ENCODE measurements at regions not wholly inside any gene's neighbourhood (a gene's known extent, or its start where the extent isn't known, plus 50 kb on each side); places are given as distances from the start of the nearest gene placed in this dataset.

DNA sequence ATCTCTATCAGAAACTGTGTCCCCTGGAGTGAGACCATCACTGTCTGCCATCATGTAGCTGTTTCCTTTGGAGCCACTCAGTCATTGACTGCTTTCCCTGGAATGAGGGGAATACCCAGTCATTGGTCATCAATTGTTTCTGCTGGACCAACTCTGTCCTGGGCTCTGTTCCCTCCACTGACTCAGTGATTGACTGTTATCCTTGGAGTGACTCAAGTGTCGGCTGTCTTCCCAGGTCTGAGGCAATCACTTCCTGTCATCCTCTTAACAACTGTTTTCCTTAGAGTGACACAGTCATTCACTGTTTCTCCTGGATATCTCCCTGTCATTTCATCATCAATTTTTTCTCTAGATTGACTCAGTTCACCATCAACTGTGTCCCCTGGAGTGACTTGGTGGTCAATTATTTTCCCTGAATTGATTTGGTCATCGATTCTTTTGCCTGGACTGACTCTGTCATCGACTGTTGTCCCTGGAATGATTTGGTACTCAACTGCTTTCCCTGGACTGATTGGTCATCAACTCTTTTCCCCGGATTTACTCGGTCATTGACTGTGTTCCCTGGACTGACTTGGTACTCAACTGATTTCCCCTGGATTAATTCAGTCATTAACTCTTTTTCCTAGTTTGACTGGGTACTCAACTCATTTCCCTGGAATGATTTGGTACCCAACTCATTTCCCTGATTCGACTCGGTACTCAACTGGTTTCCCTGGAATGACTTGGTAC lies 327.9 kb upstream of the VCX start:
- no peak overlapping the region for H3K27ac ChIP-seq
- no peaks in the 10 kb centered on the region for H3K4me1 ChIP-seq
- H3K27me3 ChIP-seq, result no peaks in the 10 kb centered on the region
- no peaks in the 10 kb centered on the region for H3K9me3 ChIP-seq
- DNase-seq, result no peak
- no peak for ATAC-seq
- intact Hi-C loops (cut with DNase I), result no loop called here
- TF ChIP-seq, protein P1, sequence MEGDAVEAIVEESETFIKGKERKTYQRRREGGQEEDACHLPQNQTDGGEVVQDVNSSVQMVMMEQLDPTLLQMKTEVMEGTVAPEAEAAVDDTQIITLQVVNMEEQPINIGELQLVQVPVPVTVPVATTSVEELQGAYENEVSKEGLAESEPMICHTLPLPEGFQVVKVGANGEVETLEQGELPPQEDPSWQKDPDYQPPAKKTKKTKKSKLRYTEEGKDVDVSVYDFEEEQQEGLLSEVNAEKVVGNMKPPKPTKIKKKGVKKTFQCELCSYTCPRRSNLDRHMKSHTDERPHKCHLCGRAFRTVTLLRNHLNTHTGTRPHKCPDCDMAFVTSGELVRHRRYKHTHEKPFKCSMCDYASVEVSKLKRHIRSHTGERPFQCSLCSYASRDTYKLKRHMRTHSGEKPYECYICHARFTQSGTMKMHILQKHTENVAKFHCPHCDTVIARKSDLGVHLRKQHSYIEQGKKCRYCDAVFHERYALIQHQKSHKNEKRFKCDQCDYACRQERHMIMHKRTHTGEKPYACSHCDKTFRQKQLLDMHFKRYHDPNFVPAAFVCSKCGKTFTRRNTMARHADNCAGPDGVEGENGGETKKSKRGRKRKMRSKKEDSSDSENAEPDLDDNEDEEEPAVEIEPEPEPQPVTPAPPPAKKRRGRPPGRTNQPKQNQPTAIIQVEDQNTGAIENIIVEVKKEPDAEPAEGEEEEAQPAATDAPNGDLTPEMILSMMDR (IDR thresholded peaks at IDR 0.05), result no peak
- H3K4me3 ChIP-seq, result no peak overlapping the region
- no peaks in the 10 kb centered on the region for H3K36me3 ChIP-seq

DNA sequence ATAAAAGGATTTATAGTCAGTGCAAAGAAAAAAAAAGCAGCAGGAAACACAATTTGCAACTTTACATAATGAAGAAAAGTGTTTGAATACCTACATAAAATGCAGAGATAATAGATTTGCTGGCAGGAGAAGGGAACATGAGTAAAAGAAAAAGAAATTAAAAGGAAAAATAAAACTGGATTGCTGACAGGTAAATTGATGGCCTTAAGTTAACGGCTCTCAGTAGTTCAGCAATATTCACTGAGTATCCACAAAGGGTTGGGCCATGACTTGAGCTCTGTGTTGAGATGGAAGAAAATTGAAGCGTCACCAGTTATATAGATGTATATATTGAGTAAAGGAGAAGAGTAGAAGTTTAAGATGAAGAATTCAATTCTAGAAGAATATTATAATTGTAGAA lies 330.1 kb upstream of the VCX start:
- intact Hi-C loops (cut with DNase I), result no loop called here
- Histone ChIP-seq H3K27me3 (no peaks in the 10 kb centered on the region), H3K4me3 (no peak overlapping the region), H3K9me3 (no peaks in the 10 kb centered on the region), H3K4me1 (no peaks in the 10 kb centered on the region), H3K36me3 (no peaks in the 10 kb centered on the region), H3K27ac (no peak overlapping the region)
- no peak for DNase-seq
- TF ChIP-seq, protein P1 (IDR thresholded peaks at IDR 0.05), result no peak
- no peak for ATAC-seq

DNA sequence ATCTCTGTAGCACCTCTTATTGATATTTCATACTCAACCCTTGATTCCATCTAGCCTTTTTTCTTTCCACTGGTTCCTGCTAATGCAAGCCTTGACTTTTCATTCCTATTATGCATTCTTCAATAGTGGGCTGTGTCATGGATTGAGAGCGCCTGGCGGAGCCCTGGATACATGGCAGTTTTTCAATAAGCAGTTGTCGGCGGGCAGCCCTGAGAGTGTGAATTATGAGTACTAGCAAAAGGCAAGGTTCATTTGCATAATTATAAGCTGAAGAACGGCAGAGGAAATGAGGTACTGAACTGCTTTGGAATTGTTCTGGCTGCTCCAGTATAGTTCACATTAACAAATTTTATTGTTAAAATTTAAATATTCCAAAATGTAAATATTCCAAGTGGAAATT lies 339.7 kb upstream of the VCX start:
- Histone ChIP-seq H3K9me3 (no peaks in the 10 kb centered on the region), H3K27ac (no peak overlapping the region), H3K4me3 (no peak overlapping the region), H3K4me1 (no peaks in the 10 kb centered on the region), H3K36me3 (no peaks in the 10 kb centered on the region), H3K27me3 (no peaks in the 10 kb centered on the region)
- TF ChIP-seq, protein P1 (IDR thresholded peaks at IDR 0.05), result no peak
- no peak for DNase-seq
- intact Hi-C loops (cut with DNase I), result no loop called here
- ATAC-seq, result no peak

DNA sequence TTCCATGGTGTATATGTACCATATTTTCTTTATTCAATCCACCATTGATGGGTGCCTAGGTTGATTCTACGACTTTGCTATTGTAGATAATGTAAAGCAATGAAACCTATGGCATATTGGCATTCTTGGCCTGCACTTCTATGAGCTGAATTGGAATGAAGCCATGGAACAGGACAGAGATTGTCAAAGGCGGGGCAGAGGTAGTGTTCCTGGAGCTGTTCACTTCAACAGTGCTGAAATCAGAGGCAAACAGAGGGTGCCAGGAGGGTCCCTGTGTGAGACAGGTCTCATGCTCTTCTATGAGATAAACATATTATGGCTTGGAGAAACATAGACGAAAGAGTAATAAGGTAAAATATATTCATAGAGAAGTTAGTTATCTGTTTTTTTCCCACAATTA lies 342.6 kb upstream of the VCX start:
- Histone ChIP-seq H3K9me3 (no peaks in the 10 kb centered on the region), H3K36me3 (no peaks in the 10 kb centered on the region), H3K4me3 (no peak overlapping the region), H3K27me3 (no peaks in the 10 kb centered on the region), H3K4me1 (no peaks in the 10 kb centered on the region), H3K27ac (no peak overlapping the region)
- DNase-seq (no peak), ATAC-seq (no peak)
- intact Hi-C loops (cut with DNase I), result no loop called here
- TF ChIP-seq, protein P1 (IDR thresholded peaks at IDR 0.05), result no peak

DNA sequence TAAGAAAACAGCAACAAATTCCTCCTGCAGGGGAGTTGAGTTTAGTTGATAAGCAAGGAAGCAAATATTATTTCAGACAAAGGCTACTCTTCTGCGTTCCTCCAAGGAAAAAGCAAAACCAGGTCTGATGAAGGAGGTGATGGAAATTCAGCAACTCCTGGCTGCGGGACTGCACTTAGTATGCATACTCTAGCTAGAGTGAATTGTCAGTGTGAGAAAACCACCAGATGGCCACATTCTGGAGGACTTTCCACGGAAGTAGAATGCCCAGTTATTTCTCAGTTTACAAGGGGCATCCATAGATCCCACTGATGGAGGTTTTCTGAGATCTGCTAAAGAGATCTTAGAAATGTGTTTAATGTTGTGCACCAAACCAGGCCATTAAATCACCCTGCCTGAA lies 338.6 kb upstream of the PUDP start:
- DNase-seq (no peak), ATAC-seq (no peak)
- H3K27me3 ChIP-seq, result no peaks in the 10 kb centered on the region
- intact Hi-C loops (cut with DNase I), result no loop called here
- H3K9me3 ChIP-seq, result no peaks in the 10 kb centered on the region
- no peaks in the 10 kb centered on the region for H3K4me1 ChIP-seq
- H3K36me3 ChIP-seq, result no peaks in the 10 kb centered on the region
- no peak overlapping the region for H3K27ac ChIP-seq
- TF ChIP-seq, protein P1 (IDR thresholded peaks at IDR 0.05), result no peak
- no peak overlapping the region for H3K4me3 ChIP-seq

GRCh38 chrX:7485061-7485460 lies 337.1 kb upstream of the PUDP start:
- no peak overlapping the region for H3K27ac ChIP-seq
- no peak overlapping the region for H3K4me3 ChIP-seq
- DNase-seq (no peak), ATAC-seq (no peak)
- no peaks in the 10 kb centered on the region for H3K4me1 ChIP-seq
- H3K27me3 ChIP-seq, result no peaks in the 10 kb centered on the region
- TF ChIP-seq, protein P1 (IDR thresholded peaks at IDR 0.05), result no peak
- intact Hi-C loops (cut with DNase I), result no loop called here
- H3K36me3 ChIP-seq, result no peaks in the 10 kb centered on the region
- no peaks in the 10 kb centered on the region for H3K9me3 ChIP-seq

All from upper lobe of right lung (tissue), 1 donor.